GM12891 (cell line): ENCODE measurements at regions not wholly inside any gene's neighbourhood (a gene's known extent, or its start where the extent isn't known, plus 50 kb on each side); places are given as distances from the start of the nearest gene placed in this dataset.
A peak's percentile ranks its signal among the peaks of the same experiment; 100 is the strongest.

Experiments
- DNase-seq: peaks from one replicate; pipeline ENCODE4 v3.0.0; 2011; ENCODE audit warnings: low spot score; ENCODE audit not compliant: insufficient read length
- FAIRE-seq: peaks from 2 replicates; lab custom pipeline; 2011; peaks lifted over from hg19 to GRCh38; lab: Jason Lieb, UNC
- PAX5 ChIP-seq: IDR thresholded peaks from 2 replicates; pipeline ENCODE4 v1.6.1; 2011; ENCODE audit warnings: low read length, moderate library complexity, mild to moderate bottlenecking; ENCODE audit not compliant: insufficient read depth, severe bottlenecking
- POLR2A ChIP-seq: IDR thresholded peaks from 2 replicates; pipeline ENCODE4 v1.6.1; 2011; ENCODE audit warnings: low read depth, low read length, control low read depth
- POLR2AphosphoS5 ChIP-seq: IDR thresholded peaks from 2 replicates; pipeline ENCODE4 v1.6.1; 2011; ENCODE audit warnings: low read depth, low read length, control low read depth
- POU2F2 ChIP-seq: IDR thresholded peaks from 2 replicates; pipeline ENCODE4 v1.6.1; 2011; ENCODE audit warnings: low read depth, mild to moderate bottlenecking, control low read depth, low read length, moderate library complexity
- SPI1 ChIP-seq: IDR thresholded peaks from 2 replicates; pipeline ENCODE4 v1.6.1; 2011; ENCODE audit warnings: low read depth, low read length, control low read depth
- TAF1 ChIP-seq: IDR thresholded peaks from 2 replicates; pipeline ENCODE4 v1.6.1; 2011; ENCODE audit warnings: low read depth, low read length, control low read depth

DNA sequence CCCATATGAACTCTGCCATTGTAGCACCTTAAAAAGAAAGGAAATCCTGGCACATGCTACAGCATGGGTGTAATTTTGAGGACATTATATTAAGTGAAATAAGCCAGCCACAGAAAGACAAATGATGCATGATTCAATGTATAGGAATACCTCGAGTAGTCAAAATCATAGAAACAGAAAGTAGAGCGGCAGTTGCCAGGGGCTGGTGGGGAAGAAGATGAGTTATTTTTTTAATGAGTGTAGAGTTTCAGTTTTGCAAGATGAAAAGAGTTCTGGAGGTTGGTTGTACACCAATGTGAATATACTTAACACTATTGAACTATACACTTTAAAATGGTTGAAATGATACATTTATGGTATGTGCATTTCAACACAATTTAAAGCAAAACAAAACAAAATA is 133.0 kb downstream of the ZDHHC21 start:
- DNase-seq (no peak), FAIRE-seq (peak; percentile 63)
- TF ChIP-seq TAF1 = no peak
- TF ChIP-seq SPI1 = no peak
- no peak for TF ChIP-seq POLR2AphosphoS5
- no peak for TF ChIP-seq POLR2A
- no peak for TF ChIP-seq POU2F2
- no peak for TF ChIP-seq PAX5

DNA sequence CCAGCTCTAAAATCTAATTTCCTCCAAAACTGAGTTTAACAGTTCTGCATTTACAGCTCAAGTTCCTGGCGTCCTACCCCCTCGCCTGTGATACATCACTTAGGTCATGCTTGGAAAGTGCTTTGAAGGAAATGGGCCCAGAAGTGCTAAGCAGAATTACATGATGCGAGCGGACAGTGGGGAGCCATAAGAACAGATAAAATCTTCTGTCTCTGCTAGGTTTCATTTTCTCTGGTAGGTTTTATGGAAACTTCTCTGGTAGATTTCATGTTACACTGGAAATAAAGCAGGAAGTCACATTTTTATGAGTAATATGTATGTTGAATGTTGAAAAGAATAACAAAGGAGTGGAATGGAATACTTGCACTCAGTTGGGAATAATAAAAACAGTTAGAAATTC is 138.3 kb downstream of the ZDHHC21 start:
- DNase-seq (no peak), FAIRE-seq (no peak)
- TF ChIP-seq POLR2AphosphoS5 = no peak
- no peak for TF ChIP-seq TAF1
- TF ChIP-seq POLR2A = no peak
- TF ChIP-seq PAX5 = no peak
- no peak for TF ChIP-seq POU2F2
- no peak for TF ChIP-seq SPI1

DNA sequence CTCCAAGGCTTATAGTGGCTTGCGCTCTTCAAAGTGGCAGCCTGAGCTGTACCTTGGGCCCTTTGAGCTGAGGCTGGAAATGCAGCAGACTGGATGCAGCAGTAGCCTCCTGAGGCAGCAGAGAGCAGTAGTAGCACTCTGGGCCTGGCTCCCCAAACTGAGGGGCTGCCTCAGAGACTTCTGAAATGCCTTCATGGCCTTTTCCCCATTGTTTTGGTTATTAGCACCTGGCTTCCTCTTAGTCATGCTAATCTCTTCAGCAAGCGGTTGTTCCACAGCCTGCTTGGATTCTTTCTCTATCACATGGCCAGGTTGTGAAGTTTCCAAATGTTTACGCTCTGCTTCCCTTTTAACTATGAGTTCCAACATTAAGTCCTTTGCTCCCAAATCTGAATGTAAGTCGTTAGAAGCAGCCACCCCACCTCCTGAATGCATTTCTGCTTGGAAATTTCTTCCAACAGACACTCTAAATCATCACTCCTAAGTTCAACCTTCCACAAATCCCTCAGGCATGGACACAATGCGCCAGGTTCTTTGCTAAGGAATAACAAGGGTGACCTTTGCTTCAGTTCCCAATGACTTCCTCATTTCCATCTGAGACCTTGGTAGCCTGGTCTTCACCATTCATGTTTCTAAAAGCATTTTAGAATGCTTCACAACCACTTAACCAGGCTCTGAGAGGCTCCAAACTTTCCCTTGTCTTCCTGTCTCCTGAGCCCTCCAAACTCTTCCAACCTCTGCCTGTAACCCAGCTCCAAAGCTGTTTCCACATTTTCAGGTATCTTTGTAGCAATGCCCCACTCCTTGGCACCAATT is 145.8 kb downstream of the ZDHHC21 start:
- TF ChIP-seq PAX5 (no peak), POLR2AphosphoS5 (no peak), SPI1 (no peak), POLR2A (no peak), TAF1 (no peak)
- FAIRE-seq = no peak
- no peak for DNase-seq

DNA sequence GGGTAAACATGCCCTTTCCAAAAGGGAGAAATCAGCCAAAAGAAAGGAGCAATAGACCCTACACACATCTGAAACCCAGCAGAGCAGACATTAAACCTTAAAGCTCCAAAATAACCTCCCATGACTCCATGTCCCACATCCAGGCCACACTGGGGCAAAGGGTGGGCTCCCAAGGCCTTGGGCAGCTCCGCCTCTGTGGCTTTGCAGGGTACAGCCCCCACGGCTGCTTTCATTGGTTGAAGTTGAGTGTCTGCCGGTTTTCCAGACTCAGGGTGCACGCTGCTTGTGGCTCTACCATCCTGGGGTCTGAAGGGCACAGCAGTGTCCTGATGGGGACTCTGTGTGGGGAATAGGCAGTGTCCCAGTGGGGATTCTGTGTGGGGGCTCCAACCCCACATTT is 146.5 kb downstream of the ZDHHC21 start:
- DNase-seq (no peak), FAIRE-seq (no peak)
- TF ChIP-seq POU2F2 (no peak), SPI1 (no peak), POLR2AphosphoS5 (no peak), TAF1 (no peak), POLR2A (no peak), PAX5 (no peak)

DNA sequence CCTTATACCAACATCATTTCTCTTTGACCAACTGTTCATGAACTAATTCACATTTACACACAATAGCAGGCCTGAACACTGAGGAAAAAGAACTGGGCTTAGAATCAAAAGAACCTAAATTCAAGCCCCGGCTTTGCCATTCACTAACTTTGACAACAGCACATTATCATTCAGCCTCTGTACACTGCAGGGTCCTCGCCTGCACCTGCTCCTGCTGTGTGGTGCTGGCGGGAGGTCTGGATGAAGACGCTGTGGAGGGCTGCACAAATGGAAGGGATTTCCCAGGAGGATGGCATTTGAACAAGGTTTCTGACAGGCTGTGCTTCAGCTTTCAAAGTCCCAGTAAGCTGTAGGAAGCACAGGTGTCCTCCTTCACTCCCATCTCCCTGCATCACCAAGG is 151.2 kb downstream of the ZDHHC21 start:
- FAIRE-seq (no peak), DNase-seq (no peak)
- TF ChIP-seq POU2F2 (no peak), SPI1 (no peak), POLR2A (no peak), POLR2AphosphoS5 (no peak), PAX5 (no peak), TAF1 (no peak)

DNA sequence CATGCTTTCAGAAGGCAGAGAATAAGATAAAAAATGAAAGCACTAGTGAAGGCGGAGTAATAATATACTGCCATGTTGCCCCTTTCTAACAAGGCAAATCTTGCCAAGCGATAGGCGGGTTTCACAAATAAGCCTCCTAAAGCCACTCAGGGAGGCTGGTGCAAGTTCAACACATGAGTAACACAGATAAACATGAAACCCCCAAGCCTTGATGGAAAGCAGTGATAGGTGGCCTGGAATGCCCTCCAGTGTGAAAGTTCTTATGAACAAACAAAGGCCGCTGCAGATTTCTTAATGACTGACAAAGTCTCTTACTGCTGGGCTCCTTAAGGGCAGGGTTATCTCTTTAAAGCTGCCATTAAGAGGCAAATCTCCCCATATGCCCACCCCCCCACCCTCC is 154.7 kb downstream of the ZDHHC21 start:
- no peak for DNase-seq
- TF ChIP-seq PAX5 (no peak), POLR2A (no peak), TAF1 (no peak), SPI1 (no peak), POU2F2 (no peak)
- no peak for FAIRE-seq

DNA sequence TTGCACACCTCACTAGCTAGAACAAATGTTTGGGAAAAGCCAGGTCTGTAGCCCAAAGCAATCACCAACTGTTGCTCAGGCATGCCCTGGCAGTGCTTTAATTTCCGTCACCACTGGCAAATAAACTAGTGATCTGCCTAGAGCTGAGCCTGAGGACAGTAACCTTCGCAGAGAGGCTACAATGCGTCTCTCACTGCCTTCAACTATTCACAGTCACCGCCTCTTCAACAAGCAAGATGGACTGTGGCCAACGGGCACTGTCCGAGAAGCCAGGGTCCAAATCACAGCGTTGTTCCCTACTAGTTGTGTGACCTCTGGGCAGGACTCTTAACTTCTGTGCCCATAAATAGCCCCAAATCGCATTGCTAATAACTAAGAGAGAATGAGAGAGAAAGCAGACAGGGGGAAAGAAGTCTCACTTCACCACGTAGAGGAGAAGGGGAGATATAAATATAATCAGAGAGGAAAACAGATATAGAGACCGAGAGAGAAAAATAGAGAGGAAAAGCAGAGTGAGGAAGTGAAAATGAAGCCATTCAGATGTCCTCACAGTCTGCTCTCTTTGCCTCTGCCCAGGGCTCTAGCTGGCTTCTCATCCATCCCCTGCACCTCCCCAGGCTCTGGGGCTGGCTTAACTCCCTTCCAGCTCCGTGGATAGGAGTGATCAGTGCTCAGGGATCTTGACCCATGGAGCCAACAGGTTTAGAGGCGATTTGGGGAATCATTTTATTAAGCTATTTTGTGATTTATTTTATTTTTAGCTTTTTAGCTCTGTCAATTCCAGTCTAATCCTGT is 157.9 kb downstream of the ZDHHC21 start:
- TF ChIP-seq SPI1 = peak; percentile 85
- no peak for TF ChIP-seq POLR2A
- DNase-seq (no peak), FAIRE-seq (no peak)

DNA sequence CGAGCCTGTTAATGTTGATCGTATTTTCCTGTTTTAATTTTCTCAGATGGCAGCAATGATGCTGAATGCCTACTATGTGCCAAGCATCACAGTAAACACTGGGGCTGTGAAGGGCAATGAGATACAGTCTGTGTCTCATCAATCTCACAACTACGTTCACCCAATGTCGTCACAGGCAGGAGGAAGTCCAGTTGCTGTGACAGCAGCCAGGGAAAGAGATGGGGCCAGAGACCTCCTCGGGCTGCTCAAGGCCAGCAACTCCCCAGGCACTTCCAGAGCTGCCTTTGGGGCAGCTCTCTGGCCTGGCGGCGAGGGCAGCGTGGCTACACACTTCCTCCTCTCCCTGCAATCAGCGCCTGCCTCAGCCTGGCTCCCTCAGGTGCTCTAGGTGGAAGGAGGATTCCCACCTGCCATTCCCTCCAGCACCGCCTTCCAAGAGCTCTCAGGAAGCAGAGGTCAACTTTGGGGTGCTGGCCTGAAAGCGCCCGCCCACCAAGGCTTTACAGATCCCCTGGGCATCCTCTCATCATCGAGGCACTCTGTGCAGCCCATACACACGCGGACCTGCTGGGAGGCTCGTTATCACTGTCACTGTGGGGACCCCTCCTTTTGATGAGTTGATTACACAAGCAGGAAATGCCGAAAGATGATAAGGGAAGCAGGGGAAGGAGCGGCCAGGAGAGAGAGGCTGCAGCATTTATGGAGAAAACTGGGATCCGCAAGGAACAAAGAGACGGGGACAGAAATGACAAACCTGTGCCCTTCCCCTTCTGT is 159.2 kb downstream of the ZDHHC21 start:
- no peak for FAIRE-seq
- DNase-seq = no peak
- no peak for TF ChIP-seq TAF1

DNA sequence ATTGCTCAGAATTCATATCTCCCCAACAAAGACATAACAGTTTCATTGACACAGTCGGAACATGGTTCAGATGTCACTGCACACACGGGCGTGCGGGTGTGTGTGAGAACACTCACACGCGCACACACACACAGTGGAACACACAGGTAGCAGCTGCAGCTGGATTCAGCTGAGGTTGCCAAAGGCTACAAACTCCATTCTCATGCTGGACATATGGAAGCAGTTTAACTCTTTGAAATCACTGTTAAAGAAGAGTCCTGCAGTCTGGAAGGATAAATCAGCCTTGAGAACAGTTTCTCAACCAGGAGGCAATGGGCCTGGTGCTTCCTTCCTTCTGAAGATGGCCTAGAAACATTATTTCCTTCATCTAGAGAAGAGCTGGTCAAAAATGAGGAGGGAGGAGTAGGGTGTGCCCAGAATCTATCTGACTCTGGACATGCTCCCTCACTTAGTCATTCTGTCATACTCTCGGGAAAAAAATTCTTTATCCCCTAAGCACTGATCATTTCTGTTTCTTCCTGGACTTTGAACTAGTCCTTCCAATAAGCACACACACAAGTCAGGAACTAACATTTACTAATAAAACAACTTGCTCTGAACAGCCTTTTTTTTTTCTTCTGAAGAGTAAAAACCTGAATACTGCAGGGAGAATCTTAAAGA is 160.6 kb downstream of the ZDHHC21 start:
- peak; percentile 55 for FAIRE-seq
- TF ChIP-seq PAX5 = no peak
- TF ChIP-seq POLR2AphosphoS5 = no peak
- no peak for TF ChIP-seq POLR2A
- TF ChIP-seq POU2F2 = no peak
- TF ChIP-seq TAF1 = no peak
- no peak for TF ChIP-seq SPI1
- no peak for DNase-seq
